ENCODE measurements at regions not wholly inside any gene's neighbourhood (a gene's known extent, or its start where the extent isn't known, plus 50 kb on each side); places are given as distances from the start of the nearest gene placed in this dataset.

DNA sequence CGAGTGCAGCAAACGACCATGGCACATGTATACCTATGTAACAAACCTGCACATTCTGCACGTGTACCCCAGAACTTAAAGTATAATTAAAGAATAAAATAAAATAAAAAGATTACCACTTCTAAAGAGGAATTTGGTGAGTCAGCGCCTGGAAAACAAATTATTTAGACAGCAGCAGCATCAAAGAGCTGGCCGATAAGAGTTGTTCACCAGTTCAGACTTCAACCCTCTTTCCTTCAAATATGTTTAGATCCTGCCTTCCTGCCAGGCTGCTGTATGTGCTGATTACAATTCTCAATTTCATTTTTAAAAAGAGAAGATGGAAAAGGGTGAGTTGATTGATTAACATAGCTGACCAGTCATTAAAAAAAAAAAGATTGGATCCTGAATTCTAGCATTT is 672.0 kb upstream of the NRP1 start:
- no peak for TF ChIP-seq CTCF (IDR thresholded peaks at IDR 0.05; ENCODE audit: control insufficient read depth, insufficient read depth, low read depth, low read length, missing control alignments)
- no peak overlapping the region for H3K4me3 ChIP-seq (ENCODE audit: control insufficient read depth, low read depth, low read length)
- DNase-seq (ENCODE audit: low read depth) = no peak

- H3K4me3 ChIP-seq (ENCODE audit: control insufficient read depth, low read depth, low read length) = no peak overlapping the region
- no peak for TF ChIP-seq CTCF (IDR thresholded peaks at IDR 0.05; ENCODE audit: control insufficient read depth, insufficient read depth, low read depth, low read length, missing control alignments)
- no peak for DNase-seq (ENCODE audit: low read depth)
Measured at GRCh38 chr10:34003561-34003960, 669.1 kb upstream of the NRP1 start.

DNA sequence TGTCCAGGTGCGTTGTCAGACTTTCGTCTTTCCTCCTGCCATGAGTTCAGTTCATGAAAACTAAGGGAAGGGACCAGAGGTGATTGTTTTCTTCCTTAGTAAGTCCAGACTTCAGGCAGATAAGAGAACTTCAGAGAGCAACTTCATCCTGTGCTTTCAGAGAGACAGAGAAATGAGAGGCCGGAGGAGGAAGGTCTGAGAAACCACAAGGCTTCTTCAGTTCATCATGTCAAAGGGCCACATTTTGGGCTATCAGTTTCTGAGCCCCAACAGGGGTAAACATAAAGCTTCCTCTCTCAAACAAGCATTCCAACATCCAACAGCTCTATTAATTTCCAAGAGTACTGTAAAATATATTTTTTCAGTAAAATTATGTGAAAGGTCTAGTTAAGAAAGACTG is 668.4 kb upstream of the NRP1 start:
- DNase-seq (ENCODE audit: low read depth) = no peak
- TF ChIP-seq CTCF (IDR thresholded peaks at IDR 0.05; ENCODE audit: control insufficient read depth, insufficient read depth, low read depth, low read length, missing control alignments) = no peak
- no peak overlapping the region for H3K4me3 ChIP-seq (ENCODE audit: control insufficient read depth, low read depth, low read length)

DNA sequence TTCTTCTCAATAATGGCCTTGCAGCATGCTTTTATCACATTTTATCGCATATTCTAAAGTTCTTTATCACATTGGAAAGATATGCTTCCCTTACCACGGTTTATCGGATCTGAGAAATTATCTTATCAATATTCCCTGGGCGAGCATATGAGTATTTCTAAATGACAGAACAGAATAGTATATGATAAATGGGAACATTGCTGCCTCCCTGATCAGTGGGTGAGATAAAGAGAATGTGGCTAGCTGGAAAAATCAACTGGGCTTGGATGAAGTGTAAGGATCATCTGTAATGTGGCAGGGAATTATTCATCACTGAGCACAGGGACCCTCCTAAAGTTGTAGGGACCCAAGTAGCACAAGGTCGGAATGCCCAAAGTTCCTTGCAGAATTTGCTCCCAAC is 667.4 kb upstream of the NRP1 start:
- TF ChIP-seq CTCF (IDR thresholded peaks at IDR 0.05; ENCODE audit: control insufficient read depth, insufficient read depth, low read depth, low read length, missing control alignments) = no peak
- no peak overlapping the region for H3K4me3 ChIP-seq (ENCODE audit: control insufficient read depth, low read depth, low read length)
- no peak for DNase-seq (ENCODE audit: low read depth)

DNA sequence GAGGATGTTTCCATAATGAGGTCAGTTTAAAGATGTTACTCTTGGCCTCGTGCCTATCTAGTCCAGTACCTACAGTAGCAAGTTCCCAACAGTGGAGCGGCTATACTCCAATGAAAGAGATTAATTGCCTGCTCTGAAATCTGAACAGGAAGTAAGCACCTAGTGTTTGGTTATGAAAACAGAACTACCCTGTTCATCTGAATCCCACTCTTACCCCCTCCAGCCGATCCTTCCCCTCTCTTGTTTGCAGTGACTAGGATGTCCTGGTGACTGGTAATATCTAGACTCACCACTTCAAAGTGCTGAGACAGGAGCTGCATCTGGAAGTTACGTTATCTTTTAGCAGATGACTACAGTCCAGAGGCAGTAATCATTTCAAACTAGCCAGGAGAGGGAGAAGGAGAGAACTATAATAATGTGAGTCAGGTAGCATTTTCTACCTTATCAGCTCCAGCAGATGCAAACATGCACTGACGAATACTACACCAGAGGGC is 666.7 kb upstream of the NRP1 start:
- no peak for TF ChIP-seq CTCF (IDR thresholded peaks at IDR 0.05; ENCODE audit: control insufficient read depth, insufficient read depth, low read depth, low read length, missing control alignments)

DNA sequence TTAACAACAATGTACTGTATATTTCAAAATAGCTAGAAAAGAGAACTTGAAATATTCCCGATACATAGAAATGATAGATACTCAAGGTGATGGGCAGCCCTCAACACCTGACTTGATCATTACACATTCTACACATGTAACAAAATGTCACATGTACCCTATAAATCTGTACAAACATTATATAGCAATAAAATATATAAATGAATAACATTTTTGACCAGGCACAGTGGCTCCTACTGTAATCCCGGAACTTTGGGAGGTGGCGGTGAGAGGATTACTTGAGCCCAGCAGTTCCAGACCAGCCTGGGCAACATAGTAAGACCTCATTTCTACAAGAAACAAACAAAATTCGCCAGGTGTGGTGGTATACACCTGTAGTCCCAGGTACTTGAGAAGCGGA is 659.5 kb upstream of the NRP1 start:
- no peak for DNase-seq (ENCODE audit: low read depth)
- no peak overlapping the region for H3K4me3 ChIP-seq (ENCODE audit: control insufficient read depth, low read depth, low read length)
- no peak for TF ChIP-seq CTCF (IDR thresholded peaks at IDR 0.05; ENCODE audit: control insufficient read depth, insufficient read depth, low read depth, low read length, missing control alignments)

More for the DNA sequence above, 666.7 kb upstream of the NRP1 start:
- DNase-seq (ENCODE audit: low read depth) = no peak
- no peak overlapping the region for H3K4me3 ChIP-seq (ENCODE audit: control insufficient read depth, low read depth, low read length)

DNA sequence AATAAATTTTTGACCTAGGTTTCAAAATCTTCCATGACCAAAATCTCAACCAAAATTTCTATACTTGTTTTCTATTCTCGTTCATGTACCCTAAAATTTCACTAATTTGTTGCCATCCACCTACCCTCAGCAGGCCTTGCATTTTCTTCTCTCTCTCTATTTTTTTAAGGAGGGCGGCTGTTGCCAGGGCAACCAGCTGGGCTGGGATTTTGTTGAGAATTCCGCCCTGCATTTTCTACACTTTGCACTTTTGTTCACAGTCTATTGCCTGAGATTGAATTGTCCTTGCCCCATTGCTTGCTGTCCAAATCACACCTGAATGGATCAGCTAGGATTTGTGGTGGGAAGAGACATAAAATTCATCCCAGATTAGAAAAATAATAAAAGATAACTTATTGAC is 657.5 kb upstream of the NRP1 start:
- no peak for TF ChIP-seq CTCF (IDR thresholded peaks at IDR 0.05; ENCODE audit: control insufficient read depth, insufficient read depth, low read depth, low read length, missing control alignments)
- no peak overlapping the region for H3K4me3 ChIP-seq (ENCODE audit: control insufficient read depth, low read depth, low read length)
- no peak for DNase-seq (ENCODE audit: low read depth)

Data from AG09309 (cell line).